Hepatocyte (in vitro differentiated cells): ENCODE measurements at regions not wholly inside any gene's neighbourhood (a gene's known extent, or its start where the extent isn't known, plus 50 kb on each side); places are given as distances from the start of the nearest gene placed in this dataset.

Source experiments
- DNase-seq: peaks from one replicate; pipeline ENCODE4 v3.0.0-alpha.2; 2016; ENCODE audit warnings: low spot score
- H2AFZ ChIP-seq: fragments of 200-600 bp; sonication (generic); 2 replicates; pipeline ENCODE4 v1.6.0; 2016; ENCODE audit warnings: antibody characterized with exemption, mild to moderate bottlenecking
- H3K27ac ChIP-seq: fragments of 200-600 bp; sonication (generic); 2 replicates; pipeline ENCODE4 v1.5.1; 2016; ENCODE audit warnings: mild to moderate bottlenecking
- H3K27me3 ChIP-seq: fragments of 200-600 bp; sonication (generic); 2 replicates; pipeline ENCODE4 v1.6.1; 2016
- H3K36me3 ChIP-seq: fragments of 200-600 bp; sonication (generic); replicated peaks from 2 replicates; pipeline ENCODE4 v1.5.1; 2016; ENCODE audit warnings: low read depth; ENCODE audit not compliant: insufficient read depth
- H3K4me1 ChIP-seq: fragments of 200-600 bp; sonication (generic); 2 replicates; pipeline ENCODE4 v1.5.1; 2016; ENCODE audit warnings: mild to moderate bottlenecking, moderate library complexity; ENCODE audit not compliant: insufficient read depth
- H3K4me2 ChIP-seq: fragments of 200-600 bp; sonication (generic); 2 replicates; pipeline ENCODE4 v1.6.0; 2016
- H3K4me3 ChIP-seq: fragments of 200-600 bp; sonication (generic); 2 replicates; pipeline ENCODE4 v1.5.1; 2016; ENCODE audit warnings: mild to moderate bottlenecking
- H3K79me2 ChIP-seq: fragments of 200-600 bp; sonication (generic); 2 replicates; pipeline ENCODE4 v1.6.0; 2017; ENCODE audit warnings: mild to moderate bottlenecking
- H3K9me2 ChIP-seq: fragments of 200-600 bp; sonication (generic); replicated peaks from 2 replicates; pipeline ENCODE4 v1.6.0; 2017; ENCODE audit warnings: mild to moderate bottlenecking; ENCODE audit not compliant: insufficient read depth
- H3K9me3 ChIP-seq: fragments of 200-600 bp; sonication (generic); 2 replicates; pipeline ENCODE4 v1.5.1; 2016; ENCODE audit warnings: low read depth, mild to moderate bottlenecking
- H4K20me1 ChIP-seq: fragments of 200-600 bp; sonication (generic); 2 replicates; pipeline ENCODE4 v1.6.0; 2016; ENCODE audit warnings: mild to moderate bottlenecking; ENCODE audit not compliant: insufficient read depth, poor library complexity, severe bottlenecking
- CTCF ChIP-seq: fragments of 200-600 bp; sonication (generic); IDR thresholded peaks from 2 replicates; pipeline ENCODE4 v1.5.1; 2016; ENCODE audit warnings: antibody characterized with exemption, mild to moderate bottlenecking; ENCODE audit not compliant: poor library complexity
- EZH2 ChIP-seq: fragments of 200-600 bp; sonication (generic); IDR thresholded peaks from 2 replicates; pipeline ENCODE4 v1.6.1; 2016; ENCODE audit warnings: antibody characterized with exemption, mild to moderate bottlenecking, borderline replicate concordance
- EZH2phosphoT487 ChIP-seq: fragments of 200-600 bp; sonication (generic); IDR thresholded peaks from one replicate; pipeline ENCODE4 v1.6.1; 2018; ENCODE audit warnings: antibody characterized with exemption, mild to moderate bottlenecking, low read depth, moderate library complexity; ENCODE audit not compliant: unreplicated experiment, severe bottlenecking
- WGBS: methylation state at CpG from one replicate; pipeline ENCODE4 v1.1.6; 2016; ENCODE audit warnings: low lambda C conversion rate; ENCODE audit errors: missing lambda C conversion rate; 5-methylcytosine and 5-hydroxymethylcytosine counted together

DNA sequence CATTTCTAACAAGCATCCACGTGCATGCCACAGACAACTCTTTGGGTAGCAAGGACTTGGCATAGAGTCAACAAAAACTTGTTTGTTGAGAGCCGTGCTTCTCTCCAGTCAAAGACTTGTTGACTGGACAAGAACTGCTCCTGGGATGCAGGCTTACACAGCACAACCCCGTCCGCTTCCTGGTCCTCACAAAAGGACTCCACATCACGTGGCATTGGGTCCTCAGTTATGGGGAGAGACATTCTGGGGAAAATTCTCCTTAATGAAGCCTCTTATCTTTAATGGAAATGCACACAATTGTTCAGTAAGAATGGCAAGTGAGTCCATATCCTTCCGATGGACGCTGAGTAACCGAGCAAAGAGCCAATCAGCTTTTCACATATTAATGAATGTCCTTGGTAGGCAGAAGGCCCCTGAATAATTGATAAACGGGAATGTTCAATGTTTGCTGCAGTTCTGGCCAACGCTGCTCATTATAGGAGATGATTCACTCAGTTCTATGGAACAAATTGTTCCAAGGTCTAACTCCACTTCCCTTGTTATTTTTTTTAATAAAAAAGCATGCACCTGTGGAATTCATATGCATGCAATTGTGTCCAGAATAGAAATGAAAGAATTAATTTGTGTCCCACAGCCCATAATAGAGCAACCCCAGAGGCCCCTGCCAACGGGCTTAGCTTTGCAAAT lies 97.0 kb upstream of the ZNF366 start:
- Histone ChIP-seq H3K79me2 (no peaks in the 10 kb centered on the region), H3K36me3 (no peaks in the 10 kb centered on the region), H3K4me2 (no peak overlapping the region), H3K27ac (peak overlapping the region; percentile 65), H4K20me1 (no peaks in the 10 kb centered on the region), H2AFZ (no peak overlapping the region), H3K4me3 (no peak overlapping the region), H3K27me3 (no peaks in the 10 kb centered on the region), H3K4me1 (peaks cover 35% of the 10 kb centered on the region), H3K9me3 (no peaks in the 10 kb centered on the region), H3K9me2 (no peaks in the 10 kb centered on the region)
- WGBS = 87% methylated on average over 11 of the region's 11 CpGs
- TF ChIP-seq EZH2 = no peak
- no peak for TF ChIP-seq EZH2phosphoT487
- TF ChIP-seq CTCF = no peak
- no peak for DNase-seq

- H2AFZ ChIP-seq = peak overlapping the region; percentile 30
- H3K27ac ChIP-seq = peak overlapping the region; percentile 65
Observed at GRCh38 chr5:72602696-72603685, 95.8 kb upstream of the ZNF366 start.

DNA sequence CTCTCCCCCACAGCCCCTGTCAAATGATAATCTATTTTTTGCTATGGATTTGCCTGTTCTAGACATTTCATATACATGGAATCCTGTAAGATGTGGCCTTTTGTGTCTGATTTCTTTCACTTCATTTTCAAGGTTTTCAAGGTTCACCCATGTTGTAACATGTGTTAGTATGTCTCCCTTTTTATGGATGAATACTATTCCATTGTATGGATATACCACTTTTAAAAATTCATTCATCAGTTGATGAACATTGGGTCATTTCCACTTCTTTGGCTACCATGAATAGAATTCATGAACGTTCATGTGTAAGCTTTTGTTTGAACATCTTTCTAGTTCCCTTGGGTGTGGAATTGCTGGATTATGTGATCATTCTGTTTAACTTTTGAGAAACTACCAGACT lies 94.7 kb upstream of the ZNF366 start:
- H3K9me3 ChIP-seq = no peaks in the 10 kb centered on the region
- peaks cover 57% of the 10 kb centered on the region for H3K4me1 ChIP-seq
- no peaks in the 10 kb centered on the region for H3K36me3 ChIP-seq
- H2AFZ ChIP-seq = no peak overlapping the region
- peak overlapping the region; percentile 65 for H3K27ac ChIP-seq
- DNase-seq = no peak
- H4K20me1 ChIP-seq = no peaks in the 10 kb centered on the region
- no peaks in the 10 kb centered on the region for H3K79me2 ChIP-seq
- H3K4me3 ChIP-seq = no peak overlapping the region
- H3K4me2 ChIP-seq = no peak overlapping the region
- no peaks in the 10 kb centered on the region for H3K9me2 ChIP-seq
- no peak for TF ChIP-seq EZH2
- H3K27me3 ChIP-seq = no peaks in the 10 kb centered on the region
- WGBS = 97% methylated on average over 1 of the region's 1 CpG

More at GRCh38 chr5:72602696-72603685, 95.8 kb upstream of the ZNF366 start:
- DNase-seq = no peak
- WGBS = 64% methylated on average over 6 of the region's 6 CpGs
- no peaks in the 10 kb centered on the region for H3K9me3 ChIP-seq
- peaks cover 48% of the 10 kb centered on the region for H3K4me1 ChIP-seq
- no peak overlapping the region for H3K4me3 ChIP-seq
- no peaks in the 10 kb centered on the region for H3K9me2 ChIP-seq
- H3K79me2 ChIP-seq = no peaks in the 10 kb centered on the region
- no peaks in the 10 kb centered on the region for H3K27me3 ChIP-seq
- H3K36me3 ChIP-seq = no peaks in the 10 kb centered on the region
- H3K4me2 ChIP-seq = peak overlapping the region; percentile 4
- H4K20me1 ChIP-seq = no peaks in the 10 kb centered on the region
- no peak for TF ChIP-seq EZH2
- TF ChIP-seq EZH2phosphoT487 = no peak
- no peak for TF ChIP-seq CTCF
